Astrocyte (in vitro differentiated cells and primary cell): ENCODE measurements at regions not wholly inside any gene's neighbourhood (a gene's known extent, or its start where the extent isn't known, plus 50 kb on each side); places are given as distances from the start of the nearest gene placed in this dataset.

ENCODE experiments used
- DNase-seq: peaks from one replicate; pipeline ENCODE4 v3.0.0-alpha.2; 2010; ENCODE audit warnings: low read depth
- FAIRE-seq: peaks from 2 replicates; lab custom pipeline; 2011; peaks lifted over from hg19 to GRCh38; lab: Jason Lieb, UNC
- H2AFZ ChIP-seq: 2 replicates; pipeline ENCODE4 v1.6.0; 2012; ENCODE audit warnings: low read depth, low read length, inconsistent platforms
- H3K27ac ChIP-seq: 2 replicates; pipeline ENCODE4 v1.5.1; 2011; ENCODE audit warnings: low read depth, low read length, inconsistent platforms
- H3K27me3 ChIP-seq: 2 replicates; pipeline ENCODE4 v1.6.0; 2011; ENCODE audit warnings: low read length, inconsistent platforms; ENCODE audit not compliant: insufficient read depth
- H3K36me3 ChIP-seq: 2 replicates; pipeline ENCODE4 v1.5.1; 2011; ENCODE audit warnings: low read length, inconsistent platforms; ENCODE audit not compliant: insufficient read depth
- H3K4me1 ChIP-seq: 2 replicates; pipeline ENCODE4 v1.5.1; 2011; ENCODE audit warnings: low read length, inconsistent platforms; ENCODE audit not compliant: insufficient read depth
- H3K4me2 ChIP-seq: 2 replicates; pipeline ENCODE4 v1.6.0; 2012; ENCODE audit warnings: low read length, inconsistent platforms
- H3K4me3 ChIP-seq: 2 replicates; pipeline ENCODE4 v1.5.1; 2011; ENCODE audit warnings: low read depth, mild to moderate bottlenecking, low read length, inconsistent platforms; ENCODE audit not compliant: insufficient read depth
- H3K79me2 ChIP-seq: 2 replicates; pipeline ENCODE4 v1.6.0; 2012; ENCODE audit warnings: mild to moderate bottlenecking, low read length, inconsistent platforms; ENCODE audit not compliant: insufficient read depth
- H3K9ac ChIP-seq: 2 replicates; pipeline ENCODE4 v1.6.0; 2012; ENCODE audit warnings: mild to moderate bottlenecking, low read length, inconsistent platforms
- H3K9me3 ChIP-seq: 2 replicates; pipeline ENCODE4 v1.5.1; 2012; ENCODE audit warnings: low read depth, mild to moderate bottlenecking, low read length, inconsistent platforms; ENCODE audit not compliant: insufficient read depth
- H4K20me1 ChIP-seq: 2 replicates; pipeline ENCODE4 v1.6.0; 2012; ENCODE audit warnings: low read length, inconsistent platforms; ENCODE audit not compliant: insufficient read depth
- H3K27ac Mint-ChIP-seq: one replicate; pipeline ENCODE4 v1.8.0; 2021; ENCODE audit warnings: mild to moderate bottlenecking, mixed read lengths; ENCODE audit not compliant: unreplicated experiment
- H3K27me3 Mint-ChIP-seq: one replicate; pipeline ENCODE4 v1.8.0; 2021; ENCODE audit warnings: low read depth, mixed read lengths; ENCODE audit not compliant: unreplicated experiment
- H3K36me3 Mint-ChIP-seq: one replicate; pipeline ENCODE4 v1.8.0; 2021; ENCODE audit warnings: low read depth, mixed read lengths; ENCODE audit not compliant: unreplicated experiment
- H3K4me1 Mint-ChIP-seq: one replicate; pipeline ENCODE4 v1.8.0; 2021; ENCODE audit warnings: low read depth, mixed read lengths; ENCODE audit not compliant: unreplicated experiment
- H3K4me3 Mint-ChIP-seq: one replicate; pipeline ENCODE4 v1.8.0; 2021; ENCODE audit warnings: mild to moderate bottlenecking, moderate library complexity, mixed read lengths; ENCODE audit not compliant: unreplicated experiment
- H3K9me3 Mint-ChIP-seq: one replicate; pipeline ENCODE4 v1.8.0; 2021; ENCODE audit warnings: mild to moderate bottlenecking, mixed read lengths; ENCODE audit not compliant: unreplicated experiment
- EZH2 ChIP-seq: IDR thresholded peaks from 2 replicates; pipeline ENCODE4 v1.6.1; 2012; ENCODE audit warnings: mild to moderate bottlenecking, low read length, inconsistent platforms; ENCODE audit not compliant: insufficient read depth
- TF ChIP-seq, protein P1 (sequence below): IDR thresholded peaks from 2 replicates; pipeline ENCODE4 v1.5.1; 2011; ENCODE audit warnings: low read depth, mild to moderate bottlenecking, inconsistent platforms, low read length, moderate library complexity; ENCODE audit not compliant: insufficient read depth

DNA sequence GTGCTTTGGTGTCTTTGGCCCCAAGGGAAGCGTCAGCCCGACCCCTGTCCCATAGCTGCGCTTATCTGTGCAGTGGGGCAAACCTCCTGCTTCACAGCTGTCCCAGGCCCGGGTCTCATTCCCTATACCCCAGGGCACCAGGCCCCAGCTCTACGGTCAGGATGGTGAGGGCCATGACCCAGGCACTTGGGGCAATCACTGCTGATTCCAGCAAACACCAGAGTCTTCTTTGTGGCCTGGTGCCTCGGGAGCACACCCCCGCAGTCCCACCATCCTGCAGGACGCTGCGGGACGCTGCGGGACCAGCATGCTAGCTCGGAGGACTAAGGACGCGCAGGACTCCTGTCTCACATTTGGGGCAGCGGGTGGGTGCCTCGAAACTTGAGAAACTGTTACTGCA lies 116.9 kb upstream of the HDAC4 start:
- Histone ChIP-seq H3K4me3 (no peak overlapping the region), H3K9ac (no peak overlapping the region), H3K4me1 (no peaks in the 10 kb centered on the region), H3K36me3 (no peaks in the 10 kb centered on the region), H3K27ac (no peak overlapping the region), H4K20me1 (no peaks in the 10 kb centered on the region), H3K27me3 (no peaks in the 10 kb centered on the region), H3K79me2 (no peaks in the 10 kb centered on the region), H3K4me2 (no peak overlapping the region), H2AFZ (no peak overlapping the region), H3K9me3 (no peaks in the 10 kb centered on the region)
- Mint-ChIP-seq H3K27ac (no peak overlapping the region), H3K27me3 (peaks cover 52% of the 10 kb centered on the region), H3K9me3 (peaks cover 9% of the 10 kb centered on the region), H3K36me3 (no peaks in the 10 kb centered on the region), H3K4me1 (no peaks in the 10 kb centered on the region), H3K4me3 (no peak overlapping the region)
- no peak for TF ChIP-seq EZH2
- TF ChIP-seq, protein P1, sequence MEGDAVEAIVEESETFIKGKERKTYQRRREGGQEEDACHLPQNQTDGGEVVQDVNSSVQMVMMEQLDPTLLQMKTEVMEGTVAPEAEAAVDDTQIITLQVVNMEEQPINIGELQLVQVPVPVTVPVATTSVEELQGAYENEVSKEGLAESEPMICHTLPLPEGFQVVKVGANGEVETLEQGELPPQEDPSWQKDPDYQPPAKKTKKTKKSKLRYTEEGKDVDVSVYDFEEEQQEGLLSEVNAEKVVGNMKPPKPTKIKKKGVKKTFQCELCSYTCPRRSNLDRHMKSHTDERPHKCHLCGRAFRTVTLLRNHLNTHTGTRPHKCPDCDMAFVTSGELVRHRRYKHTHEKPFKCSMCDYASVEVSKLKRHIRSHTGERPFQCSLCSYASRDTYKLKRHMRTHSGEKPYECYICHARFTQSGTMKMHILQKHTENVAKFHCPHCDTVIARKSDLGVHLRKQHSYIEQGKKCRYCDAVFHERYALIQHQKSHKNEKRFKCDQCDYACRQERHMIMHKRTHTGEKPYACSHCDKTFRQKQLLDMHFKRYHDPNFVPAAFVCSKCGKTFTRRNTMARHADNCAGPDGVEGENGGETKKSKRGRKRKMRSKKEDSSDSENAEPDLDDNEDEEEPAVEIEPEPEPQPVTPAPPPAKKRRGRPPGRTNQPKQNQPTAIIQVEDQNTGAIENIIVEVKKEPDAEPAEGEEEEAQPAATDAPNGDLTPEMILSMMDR: no peak
- FAIRE-seq: no peak
- no peak for DNase-seq

DNA sequence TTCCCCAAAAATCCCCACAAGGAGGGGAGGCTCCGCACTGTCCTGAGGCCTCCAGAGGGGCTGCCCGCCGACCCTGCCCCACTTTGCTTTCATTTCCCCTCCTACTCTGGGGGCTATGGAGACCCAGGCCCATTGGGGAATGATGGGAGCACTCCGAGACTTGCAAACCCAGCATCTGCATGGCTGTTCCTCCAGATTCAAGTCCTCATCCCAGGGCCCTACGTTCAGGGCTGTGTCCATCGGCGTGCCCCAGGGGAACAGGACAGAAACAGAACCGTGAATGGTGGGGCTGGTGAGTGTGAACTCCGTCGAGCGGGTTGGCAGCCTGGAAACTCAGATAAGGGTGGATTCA lies 116.1 kb upstream of the HDAC4 start:
- no peak overlapping the region for H3K9ac ChIP-seq
- no peak overlapping the region for H3K4me2 ChIP-seq
- no peak overlapping the region for H3K27ac Mint-ChIP-seq
- no peaks in the 10 kb centered on the region for H3K79me2 ChIP-seq
- H3K27ac ChIP-seq: no peak overlapping the region
- no peaks in the 10 kb centered on the region for H3K4me1 Mint-ChIP-seq
- H3K4me3 Mint-ChIP-seq: no peak overlapping the region
- H2AFZ ChIP-seq: no peak overlapping the region
- H3K27me3 ChIP-seq: no peaks in the 10 kb centered on the region
- H3K27me3 Mint-ChIP-seq: peaks cover 46% of the 10 kb centered on the region
- FAIRE-seq: no peak
- no peaks in the 10 kb centered on the region for H3K36me3 ChIP-seq
- no peaks in the 10 kb centered on the region for H3K4me1 ChIP-seq
- no peaks in the 10 kb centered on the region for H4K20me1 ChIP-seq
- no peak for TF ChIP-seq EZH2
- DNase-seq: no peak
- H3K36me3 Mint-ChIP-seq: no peaks in the 10 kb centered on the region
- H3K9me3 ChIP-seq: no peaks in the 10 kb centered on the region
- H3K4me3 ChIP-seq: no peak overlapping the region
- H3K9me3 Mint-ChIP-seq: peaks cover 9% of the 10 kb centered on the region

DNA sequence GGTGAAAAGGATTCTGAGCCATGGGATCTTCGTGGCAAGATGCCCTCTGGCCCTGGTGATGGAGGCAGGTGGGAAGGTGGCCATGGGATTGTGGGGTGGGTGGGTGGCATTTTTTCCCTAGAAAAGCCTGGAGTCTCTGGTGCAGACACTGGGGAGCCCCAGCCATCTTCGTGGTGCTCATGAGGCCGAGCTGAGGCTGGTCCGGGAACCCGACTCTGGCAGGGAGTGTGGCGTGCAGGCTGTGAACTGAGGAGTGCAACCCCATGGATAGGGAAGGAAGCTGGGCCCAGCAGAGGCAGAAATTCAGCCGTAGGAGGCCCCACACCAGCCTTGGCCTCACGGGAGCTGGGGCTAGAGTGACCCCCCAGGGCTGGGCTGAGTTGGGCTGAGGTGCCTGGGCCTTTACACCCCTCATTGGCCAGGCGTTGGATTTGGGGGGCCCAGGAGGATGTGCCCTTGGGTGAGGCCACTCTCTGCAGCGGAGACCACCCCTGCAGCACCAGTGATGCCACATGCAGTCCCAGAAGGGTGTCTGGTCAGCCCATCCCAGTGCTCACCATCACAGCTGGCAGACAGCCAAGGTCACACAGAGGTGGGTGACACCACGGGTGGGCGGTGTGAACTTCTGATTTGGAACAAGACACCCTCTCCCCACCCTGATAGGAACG lies 115.6 kb upstream of the HDAC4 start:
- Histone ChIP-seq H3K27ac (no peak overlapping the region), H3K36me3 (no peaks in the 10 kb centered on the region), H3K4me2 (no peak overlapping the region), H3K4me1 (no peaks in the 10 kb centered on the region), H4K20me1 (no peaks in the 10 kb centered on the region), H3K9me3 (no peaks in the 10 kb centered on the region), H2AFZ (no peak overlapping the region), H3K79me2 (no peaks in the 10 kb centered on the region), H3K27me3 (no peaks in the 10 kb centered on the region), H3K9ac (no peak overlapping the region), H3K4me3 (no peak overlapping the region)
- H3K27me3 Mint-ChIP-seq: peaks cover 43% of the 10 kb centered on the region
- FAIRE-seq (no peak), DNase-seq (no peak)
- peaks cover 9% of the 10 kb centered on the region for H3K9me3 Mint-ChIP-seq
- no peak overlapping the region for H3K27ac Mint-ChIP-seq
- H3K36me3 Mint-ChIP-seq: no peaks in the 10 kb centered on the region
- no peak overlapping the region for H3K4me3 Mint-ChIP-seq
- TF ChIP-seq, protein P1: no peak
- no peak for TF ChIP-seq EZH2
- no peaks in the 10 kb centered on the region for H3K4me1 Mint-ChIP-seq
